ENCODE measurements at regions not wholly inside any gene's neighbourhood (a gene's known extent, or its start where the extent isn't known, plus 50 kb on each side); places are given as distances from the start of the nearest gene placed in this dataset.

DNA sequence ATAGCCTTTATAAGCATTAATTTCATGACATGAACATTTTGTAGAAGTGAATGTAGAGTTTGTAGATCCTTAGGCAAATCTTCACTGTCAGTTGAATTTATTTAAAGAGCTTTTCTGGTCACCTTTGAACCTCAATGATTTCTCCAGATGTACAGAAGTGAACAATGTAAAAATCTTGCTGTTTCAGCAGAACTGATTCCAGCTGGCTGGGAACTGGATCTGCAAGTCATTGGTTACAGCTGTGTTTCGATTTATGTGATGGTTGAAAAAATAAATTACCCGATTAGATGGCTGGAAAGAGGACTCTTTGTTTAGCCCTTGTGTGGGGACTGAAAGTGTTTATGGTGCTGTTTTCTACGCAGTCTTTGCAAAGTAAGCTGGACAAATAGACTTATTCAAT, 849.8 kb downstream of the USP25 start:
- TF ChIP-seq, protein P1, sequence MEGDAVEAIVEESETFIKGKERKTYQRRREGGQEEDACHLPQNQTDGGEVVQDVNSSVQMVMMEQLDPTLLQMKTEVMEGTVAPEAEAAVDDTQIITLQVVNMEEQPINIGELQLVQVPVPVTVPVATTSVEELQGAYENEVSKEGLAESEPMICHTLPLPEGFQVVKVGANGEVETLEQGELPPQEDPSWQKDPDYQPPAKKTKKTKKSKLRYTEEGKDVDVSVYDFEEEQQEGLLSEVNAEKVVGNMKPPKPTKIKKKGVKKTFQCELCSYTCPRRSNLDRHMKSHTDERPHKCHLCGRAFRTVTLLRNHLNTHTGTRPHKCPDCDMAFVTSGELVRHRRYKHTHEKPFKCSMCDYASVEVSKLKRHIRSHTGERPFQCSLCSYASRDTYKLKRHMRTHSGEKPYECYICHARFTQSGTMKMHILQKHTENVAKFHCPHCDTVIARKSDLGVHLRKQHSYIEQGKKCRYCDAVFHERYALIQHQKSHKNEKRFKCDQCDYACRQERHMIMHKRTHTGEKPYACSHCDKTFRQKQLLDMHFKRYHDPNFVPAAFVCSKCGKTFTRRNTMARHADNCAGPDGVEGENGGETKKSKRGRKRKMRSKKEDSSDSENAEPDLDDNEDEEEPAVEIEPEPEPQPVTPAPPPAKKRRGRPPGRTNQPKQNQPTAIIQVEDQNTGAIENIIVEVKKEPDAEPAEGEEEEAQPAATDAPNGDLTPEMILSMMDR (IDR thresholded peaks at IDR 0.05 in 8 of 11, conservative IDR thresholded peaks at IDR 0.05 in 3 of 11): no peak
- TF ChIP-seq POLR2AphosphoS5 (IDR thresholded peaks at IDR 0.05): no peak

Data from spleen (tissue), 7 donors.